Heart left ventricle (tissue), 16 donors: ENCODE measurements at regions not wholly inside any gene's neighbourhood (a gene's known extent, or its start where the extent isn't known, plus 50 kb on each side); places are given as distances from the start of the nearest gene placed in this dataset.
A peak's percentile ranks its signal among the peaks of the same experiment; 100 is the strongest.

ENCODE experiments used
- ATAC-seq, 4 donors: fragments of 200-7000 bp; cut with Tn5 transposase; one replicate each; pipeline ENCODE4 v1.9.1; 2020 to 2022; ENCODE audit warnings: moderate library complexity in 4 of 4, mild to moderate bottlenecking in 3 of 4, moderate number of reproducible peaks in 1 of 4
- DNase-seq, 5 donors: peaks; one replicate each; pipeline ENCODE4 v3.0.0-alpha.2; 2020
- H3K27ac ChIP-seq, 12 donors: fragments of 200-600 bp; sonication (generic) in 4 of 12; one replicate each; pipeline versions ENCODE4 v1.5.0 to v1.8.0; 2016 to 2022; ENCODE audit warnings: mild to moderate bottlenecking in 2 of 12
- H3K27me3 ChIP-seq, 9 donors: fragments of 200-600 bp; sonication (generic) in 2 of 9; one replicate each; pipeline versions ENCODE4 v1.5.1 to v1.8.0; 2016 to 2022; ENCODE audit warnings: mild to moderate bottlenecking in 3 of 9
- H3K36me3 ChIP-seq, 9 donors: fragments of 200-600 bp; sonication (generic) in 2 of 9; one replicate each; pipeline versions ENCODE4 v1.5.0 to v1.8.0; 2018 to 2022; ENCODE audit warnings: mild to moderate bottlenecking in 2 of 9
- H3K4me1 ChIP-seq, 12 donors: fragments of 200-600 bp; sonication (generic) in 4 of 12; one replicate each; pipeline versions ENCODE4 v1.5.0 to v1.8.0; 2016 to 2022; ENCODE audit warnings: mild to moderate bottlenecking in 3 of 12
- H3K4me3 ChIP-seq, 12 donors: fragments of 200-600 bp; sonication (generic) in 4 of 12; one replicate each; pipeline versions ENCODE4 v1.5.0 to v1.8.0; 2017 to 2022; ENCODE audit warnings: mild to moderate bottlenecking in 9 of 12, moderate library complexity in 4 of 12
- H3K9me3 ChIP-seq, 12 donors: fragments of 200-600 bp; sonication (generic) in 4 of 12; one replicate each; pipeline versions ENCODE4 v1.5.0 to v1.8.0; 2016 to 2022; ENCODE audit warnings: mild to moderate bottlenecking in 1 of 12
- CTCF ChIP-seq, 12 donors: fragments of 200-600 bp; sonication (generic) in 4 of 12; IDR thresholded peaks; one replicate each; pipeline versions ENCODE4 v1.5.0 to v1.8.0; 2018 to 2022; ENCODE audit warnings: antibody characterized with exemption in 12 of 12, mild to moderate bottlenecking in 5 of 12
- POLR2A ChIP-seq, 2 donors: fragments of 450-650 bp; IDR thresholded peaks; one replicate each; pipeline ENCODE4 v1.6.1; 2017; ENCODE audit warnings: antibody characterized with exemption in 2 of 2, mild to moderate bottlenecking in 2 of 2, moderate library complexity in 2 of 2
- WGBS, 4 donors: extraction: QIAGEN DNeasy Blood & Tissue Kit in 2 of 4; methylation state at CpG; one replicate each; pipeline versions ENCODE4 v1.1.5 to v1.1.7; 2013 to 2018; 5-methylcytosine and 5-hydroxymethylcytosine counted together
- intact Hi-C, 10 donors: fragments of 100-400 bp; cut with DNase I; formaldehyde crosslinking; loops; one replicate each; pipeline versions ENCODE4 v1.11.1 to v1.14.2; 2022
- donor health status: ischemic (EF 13 %, LVEDD 7.1; RV severe dilation, severe dysfunction).
- donor health status: healthy with polysubstance abuse.
- donor health status: DM: no; HTN: yes; CAD: no.
- donor health status: DM: no; HTN: no; CAD: no.
- donor health status: ischemic (EF 25% LVEDD 6.9; RV normal size, moderate dysfunction).
- donor health status: ischemic (EF 25% LVEDD 5.7; RV mildly dilated, moderate dysfunction).
- donor health status: healthy.
- donor health status: DM: yes; HTN: yes; CAD: no.
- donor health status: ischemic (EF 35%, LVEDD 5.7; RV mildly dilated, moderate dysfunction).
- donor health status: nonischemic (EF 11% LVEDD 7.7; RV severe dilation, severe dysfunction).
- donor health status: DM: yes; HTN: yes; CAD: no.
- donor health status: PGD.
- donor health status: ischemic (EF 29% LVEDD 5.4; RV normal size, mild dysfunction).
- donor health status: nonischemic (EF 23%, LVEDD 6.1; RV moderate dilation, normal function).

DNA sequence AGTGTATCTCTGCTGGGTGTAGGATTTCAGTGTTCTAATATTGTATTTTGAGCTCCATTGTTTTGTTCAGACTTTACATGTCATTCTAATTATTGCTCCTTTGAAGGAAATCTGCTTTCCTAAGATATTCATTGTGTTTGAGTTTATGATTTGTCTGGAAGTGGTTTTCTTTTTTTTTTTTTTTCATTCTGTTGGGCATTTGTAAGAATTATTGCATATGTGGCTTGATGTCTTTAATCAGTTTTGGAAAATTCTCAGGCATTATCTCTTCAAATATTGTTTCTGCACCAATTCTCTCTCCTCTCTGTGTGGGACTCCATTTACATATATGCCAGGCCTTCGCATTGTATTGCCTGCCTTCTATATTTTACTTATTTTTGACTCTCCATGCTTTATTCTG is 65.8 kb upstream of the RNU6-1 start:
- TF ChIP-seq CTCF (IDR thresholded peaks at IDR 0.05): no peak
- no peak for TF ChIP-seq POLR2A (IDR thresholded peaks at IDR 0.05)
- no peak overlapping the region for H3K4me3 ChIP-seq
- no peak overlapping the region for H3K27ac ChIP-seq
- peaks cover 0 to 14% (median 3%) of the 10 kb centered on the region in 12 donors for H3K9me3 ChIP-seq
- peaks cover 0 to 14% (median 0%) of the 10 kb centered on the region in 12 donors for H3K4me1 ChIP-seq
- H3K27me3 ChIP-seq: no peaks in the 10 kb centered on the region
- intact Hi-C loops: loop anchor here in 2 of 10 donors (1.0 to 10.0 kb wide), 2 partner anchors 249 to 250 kb away; no protein-coding TSS in a partner anchor
- no peak for ATAC-seq
- no peak for DNase-seq
- 89 to 100% (median 97%) methylated on average over 1 of the region's 1 CpG for WGBS, 4 donors
- H3K36me3 ChIP-seq: no peaks in the 10 kb centered on the region

GRCh38 chr15:67906382-67906781 is 66.5 kb upstream of the RNU6-1 start:
- intact Hi-C loops: loop anchor here in 2 of 10 donors (1.0 to 10.0 kb wide), 2 partner anchors 248 to 249 kb away; no protein-coding TSS in a partner anchor
- DNase-seq (no peak), ATAC-seq (peak; percentile 62 to 73 (median 63))
- H3K27ac ChIP-seq: peak overlapping the region in 1 of 12 donors; percentile 10
- peaks cover 0 to 14% (median 0%) of the 10 kb centered on the region in 12 donors for H3K4me1 ChIP-seq
- peaks cover 0 to 20% (median 3%) of the 10 kb centered on the region in 12 donors for H3K9me3 ChIP-seq
- H3K36me3 ChIP-seq: no peaks in the 10 kb centered on the region
- TF ChIP-seq POLR2A (IDR thresholded peaks at IDR 0.05): no peak
- TF ChIP-seq CTCF (IDR thresholded peaks at IDR 0.05): peak in 9 of 12 donors; percentile 13 to 49 (median 36)
- no peaks in the 10 kb centered on the region for H3K27me3 ChIP-seq
- no peak overlapping the region for H3K4me3 ChIP-seq

GRCh38 chr15:67907184-67907723 is 67.4 kb upstream of the RNU6-1 start:
- 72 to 82% (median 77%) methylated on average over 2 of the region's 2 CpGs for WGBS, 4 donors
- peak overlapping the region in 1 of 12 donors; percentile 10 for H3K27ac ChIP-seq
- H3K9me3 ChIP-seq: peaks cover 0 to 22% (median 3%) of the 10 kb centered on the region in 12 donors
- H3K4me1 ChIP-seq: peaks cover 0 to 14% (median 3%) of the 10 kb centered on the region in 12 donors
- H3K4me3 ChIP-seq: no peak overlapping the region
- ATAC-seq: peak; percentile 74 to 88 (median 85)
- H3K27me3 ChIP-seq: no peaks in the 10 kb centered on the region
- TF ChIP-seq CTCF (IDR thresholded peaks at IDR 0.05) (no peak), POLR2A (IDR thresholded peaks at IDR 0.05) (no peak)
- no peak for DNase-seq
- no peaks in the 10 kb centered on the region for H3K36me3 ChIP-seq
- intact Hi-C loops: loop anchor here in 1 of 10 donors (10.0 kb wide), 1 partner anchor 248 kb away; no protein-coding TSS in a partner anchor

DNA sequence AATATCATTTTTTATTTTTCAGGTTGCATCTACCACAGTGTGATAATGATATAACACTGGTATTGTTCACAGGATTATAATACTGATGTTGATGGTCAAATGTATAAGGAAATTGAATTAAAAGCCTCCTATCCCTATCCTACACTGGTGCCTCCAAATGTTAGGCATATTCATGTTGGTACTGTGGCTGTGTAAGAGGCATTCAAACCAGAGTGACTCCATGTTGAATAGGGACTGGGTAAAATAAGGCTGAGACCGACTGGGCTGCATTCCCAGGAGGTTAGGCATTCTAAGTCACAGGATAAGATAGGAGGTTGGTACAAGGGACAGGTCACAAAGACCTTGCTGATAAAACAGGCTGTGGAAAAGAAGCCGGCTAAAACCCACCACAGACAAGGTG is 68.9 kb upstream of the RNU6-1 start:
- no peaks in the 10 kb centered on the region for H3K27me3 ChIP-seq
- no peaks in the 10 kb centered on the region for H3K36me3 ChIP-seq
- DNase-seq (no peak), ATAC-seq (no peak)
- WGBS, 4 donors: 34 to 47% (median 45%) methylated on average over 2 of the region's 2 CpGs
- peaks cover 0 to 14% (median 4%) of the 10 kb centered on the region in 12 donors for H3K4me1 ChIP-seq
- H3K27ac ChIP-seq: no peak overlapping the region
- H3K9me3 ChIP-seq: peaks cover 0 to 22% (median 3%) of the 10 kb centered on the region in 12 donors
- TF ChIP-seq POLR2A (IDR thresholded peaks at IDR 0.05): no peak
- TF ChIP-seq CTCF (IDR thresholded peaks at IDR 0.05): no peak
- intact Hi-C loops: loop anchor here in 1 of 10 donors (10.0 kb wide), 1 partner anchor 246 kb away; no protein-coding TSS in a partner anchor
- no peak overlapping the region for H3K4me3 ChIP-seq
